Amygdala (tissue), 56 donors: ENCODE measurements at regions not wholly inside any gene's neighbourhood (a gene's known extent, or its start where the extent isn't known, plus 50 kb on each side); places are given as distances from the start of the nearest gene placed in this dataset.
"Not testable (repeated sequence)": the region's sequence is repeated elsewhere in the genome, so short reads cannot be mapped to it uniquely, and the experiment has no call there.

Experiments used
- DNase-seq, 56 donors: peaks; one replicate each; lab custom pipeline; 2025; lab: John Stamatoyannopoulos, UW

DNA sequence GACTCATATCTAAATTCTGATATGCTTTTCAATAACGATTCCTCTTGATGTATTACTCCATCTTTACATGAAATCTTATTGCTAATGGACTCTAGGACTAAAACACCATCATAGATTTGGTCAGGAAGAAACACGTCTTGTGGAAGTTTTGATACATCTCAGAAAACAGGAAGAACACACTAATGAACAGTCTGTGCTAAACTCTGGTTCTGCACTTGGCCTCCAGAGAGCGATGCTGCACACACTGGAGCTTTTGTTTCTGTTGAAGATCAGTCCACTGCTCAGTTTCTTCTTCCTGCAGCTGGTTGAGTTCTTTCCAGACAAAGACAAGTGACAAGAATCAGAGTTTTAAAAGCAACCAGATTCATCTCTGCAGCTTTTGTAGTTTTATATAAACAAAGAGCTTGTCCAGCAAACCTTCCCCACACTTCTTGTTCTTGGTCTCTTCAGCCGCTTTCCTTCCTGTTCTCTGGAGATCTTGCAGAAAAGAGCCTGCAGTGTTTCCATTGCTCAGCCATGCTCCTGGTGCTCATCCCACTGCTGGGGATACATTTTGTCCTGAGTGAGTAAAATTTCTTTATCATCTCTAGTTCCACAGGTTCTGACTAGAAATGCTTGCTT, 229.1 kb upstream of the OR4E1 start:
- DNase-seq: peak in 18 of 56 donors; percentile 0 to 46 (median 6)

DNA sequence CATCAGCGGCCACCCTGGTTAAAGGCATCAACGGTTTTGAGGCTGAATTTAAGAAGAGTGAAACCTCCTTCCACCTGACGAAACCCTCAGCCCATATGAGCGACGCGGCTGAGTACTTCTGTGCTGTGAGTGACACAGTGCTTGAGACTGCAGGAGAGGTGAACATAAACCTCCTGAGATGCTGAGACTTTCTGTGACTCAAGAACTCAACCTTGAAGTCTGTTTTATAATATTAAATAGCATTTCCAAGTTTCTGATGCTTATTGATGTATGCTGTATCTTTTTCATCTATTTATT, 221.2 kb upstream of the OR4E1 start:
- DNase-seq: not testable (repeated sequence)

- peak in 7 of 56 donors; percentile 1 to 28 (median 10) for DNase-seq
These were observed 220.6 kb upstream of the OR4E1 start for GRCh38 chr14:21894003-21894897.

DNA sequence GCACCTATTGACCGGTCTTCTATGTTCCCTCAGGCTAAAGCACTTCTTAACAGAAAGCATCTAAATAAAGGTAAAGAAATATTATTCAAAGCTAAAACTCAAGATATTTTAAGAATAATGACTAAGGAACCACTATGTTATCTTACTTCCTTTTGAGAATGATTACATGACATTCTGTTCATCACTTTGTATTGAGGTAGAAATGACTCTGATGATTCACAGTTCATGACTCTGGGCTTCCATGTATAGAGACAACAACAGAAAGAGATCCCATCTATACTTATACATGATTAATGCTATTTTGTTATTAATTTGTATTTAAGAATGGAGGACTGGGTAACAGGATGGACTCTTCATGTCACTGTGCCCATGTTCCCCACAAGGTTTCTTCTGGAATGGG, 218.3 kb upstream of the OR4E1 start:
- no peak for DNase-seq

GRCh38 chr14:21884995-21885394, 211.4 kb upstream of the OR4E1 start:
- no peak for DNase-seq

DNA sequence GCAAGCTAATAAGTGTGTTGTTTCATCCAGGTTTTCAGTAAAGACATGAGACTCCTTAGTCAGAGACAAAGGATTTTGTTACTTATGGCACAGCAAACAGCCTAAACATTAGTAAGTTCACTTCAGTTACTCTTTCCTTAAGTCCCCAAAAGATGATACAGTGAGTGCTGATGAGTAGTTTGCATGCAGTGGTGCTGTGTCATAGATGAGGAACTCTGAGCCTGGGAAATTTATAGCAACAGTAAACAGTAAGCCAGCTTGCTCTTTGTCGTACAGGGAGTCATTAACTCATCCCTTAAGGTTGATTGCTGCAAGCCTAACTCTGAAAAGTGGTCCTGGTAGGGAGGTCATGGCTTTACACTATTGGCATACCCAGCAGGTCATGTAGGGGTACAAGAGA, 208.6 kb upstream of the OR4E1 start:
- no peak for DNase-seq

DNA sequence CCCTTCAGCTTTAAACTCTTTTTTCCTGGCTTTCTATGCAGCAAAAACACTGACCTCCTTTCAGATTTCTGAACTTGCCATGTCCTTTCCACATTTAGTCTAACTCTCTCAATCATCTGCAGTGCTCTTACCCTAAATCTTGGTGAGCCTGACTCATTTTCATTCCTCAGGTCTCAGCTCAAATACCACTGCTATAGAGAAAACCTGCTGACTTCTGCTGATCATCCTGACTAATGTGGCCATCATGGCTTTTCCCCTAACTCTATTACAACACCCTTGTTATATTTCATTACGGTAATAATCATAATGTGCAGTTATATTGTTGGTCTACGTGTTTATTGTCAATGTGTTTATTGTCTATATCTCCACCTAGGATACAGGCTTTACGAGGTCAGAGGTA, 207.3 kb upstream of the OR4E1 start:
- DNase-seq: no peak

GRCh38 chr14:21875791-21876190, 202.2 kb upstream of the OR4E1 start:
- DNase-seq: no peak

GRCh38 chr14:21874946-21875345, 201.3 kb upstream of the OR4E1 start:
- no peak for DNase-seq

- no peak for DNase-seq
These were observed 200.5 kb upstream of the OR4E1 start for GRCh38 chr14:21874167-21874566.

DNA sequence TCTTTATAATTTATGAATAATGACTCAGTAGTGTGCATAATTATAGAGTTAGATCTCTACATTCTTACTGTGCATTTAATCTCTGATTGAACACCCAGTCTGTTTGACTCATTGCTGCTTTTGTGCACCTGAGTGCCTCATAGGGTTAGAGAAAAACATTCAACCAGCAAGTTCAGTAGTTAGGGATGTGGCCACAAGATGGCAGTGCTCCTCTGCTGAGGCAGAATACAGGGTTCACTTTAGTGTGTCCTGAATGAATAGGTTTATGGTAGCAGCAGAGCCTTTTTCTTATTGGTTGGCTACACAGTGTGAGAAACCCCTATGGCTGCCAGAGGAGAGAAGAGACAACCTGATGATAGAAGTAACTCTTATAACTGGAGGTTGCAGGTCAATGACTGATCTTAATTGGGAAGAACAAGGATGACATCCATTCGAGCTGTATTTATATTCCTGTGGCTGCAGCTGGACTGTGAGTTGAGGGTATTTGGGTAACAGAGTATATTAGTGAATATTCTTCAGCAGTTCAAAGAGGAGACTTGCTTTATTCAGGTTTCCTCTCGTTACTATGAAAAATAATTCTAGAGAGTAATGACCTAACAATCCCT, 194.9 kb upstream of the OR4E1 start:
- peak in 20 of 56 donors; percentile 0 to 66 (median 9) for DNase-seq

DNA sequence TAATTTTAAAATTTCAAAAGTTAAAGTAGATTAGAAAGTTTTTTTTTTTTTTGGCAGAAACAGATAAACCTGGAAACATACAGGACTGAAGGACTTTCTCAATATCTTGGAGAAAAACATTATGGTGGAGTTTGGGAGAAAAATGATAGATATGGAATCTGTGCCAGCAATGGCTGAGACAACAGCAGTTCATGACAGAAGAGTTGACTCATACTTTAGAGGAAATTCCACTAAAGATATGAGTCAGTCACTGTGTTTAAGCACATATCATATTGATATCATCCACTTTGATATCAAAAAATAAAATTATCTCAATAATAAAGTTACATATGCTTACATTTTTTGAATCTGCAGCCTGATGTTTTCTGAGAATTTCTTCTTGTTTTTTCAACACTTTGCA, 193.9 kb upstream of the OR4E1 start:
- no peak for DNase-seq

DNA sequence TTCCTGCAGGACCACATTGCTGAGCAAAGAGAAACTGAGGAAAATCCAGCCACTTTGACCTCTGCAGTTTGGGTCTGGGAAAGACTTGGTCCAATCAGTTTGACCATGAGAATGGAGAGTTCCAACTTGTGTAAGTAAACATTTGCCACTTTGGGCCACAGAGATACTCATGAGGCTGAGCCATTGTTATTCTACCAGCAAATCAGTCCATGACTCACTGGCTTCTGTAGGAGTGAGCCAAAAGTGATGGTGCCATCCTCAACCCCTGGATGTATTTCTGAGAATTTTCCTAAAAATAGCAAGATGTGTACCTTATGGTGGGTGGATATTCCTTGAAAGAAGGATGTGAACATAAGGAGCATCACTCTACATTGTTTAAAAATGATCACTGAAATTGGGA, 192.9 kb upstream of the OR4E1 start:
- no peak for DNase-seq

- no peak for DNase-seq
These were observed 189.7 kb upstream of the OR4E1 start for GRCh38 chr14:21863289-21863688.

GRCh38 chr14:21861153-21861552, 187.5 kb upstream of the OR4E1 start:
- DNase-seq: no peak

DNA sequence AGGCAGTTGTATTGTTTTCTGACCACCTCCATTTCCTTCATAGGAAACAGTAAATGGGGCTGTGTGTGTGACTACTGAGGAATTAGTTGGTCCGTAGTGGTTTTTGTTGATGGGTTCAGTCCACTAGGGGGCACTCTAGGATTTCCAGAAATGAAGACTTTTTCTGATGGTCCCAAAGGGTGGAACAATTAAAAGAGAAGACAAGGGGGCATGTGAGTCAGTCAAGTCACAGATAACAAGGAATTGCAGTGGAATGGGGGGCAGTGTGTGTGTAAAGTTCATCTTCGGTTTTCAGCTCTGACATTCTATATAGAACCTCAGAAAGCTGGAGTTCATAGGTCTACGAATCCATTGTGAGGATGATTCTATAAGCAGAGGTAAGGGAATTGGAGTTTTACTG, 186.6 kb upstream of the OR4E1 start:
- peak in 1 of 56 donors; percentile 1 for DNase-seq

GRCh38 chr14:21852775-21853174, 179.2 kb upstream of the OR4E1 start:
- no peak for DNase-seq

DNA sequence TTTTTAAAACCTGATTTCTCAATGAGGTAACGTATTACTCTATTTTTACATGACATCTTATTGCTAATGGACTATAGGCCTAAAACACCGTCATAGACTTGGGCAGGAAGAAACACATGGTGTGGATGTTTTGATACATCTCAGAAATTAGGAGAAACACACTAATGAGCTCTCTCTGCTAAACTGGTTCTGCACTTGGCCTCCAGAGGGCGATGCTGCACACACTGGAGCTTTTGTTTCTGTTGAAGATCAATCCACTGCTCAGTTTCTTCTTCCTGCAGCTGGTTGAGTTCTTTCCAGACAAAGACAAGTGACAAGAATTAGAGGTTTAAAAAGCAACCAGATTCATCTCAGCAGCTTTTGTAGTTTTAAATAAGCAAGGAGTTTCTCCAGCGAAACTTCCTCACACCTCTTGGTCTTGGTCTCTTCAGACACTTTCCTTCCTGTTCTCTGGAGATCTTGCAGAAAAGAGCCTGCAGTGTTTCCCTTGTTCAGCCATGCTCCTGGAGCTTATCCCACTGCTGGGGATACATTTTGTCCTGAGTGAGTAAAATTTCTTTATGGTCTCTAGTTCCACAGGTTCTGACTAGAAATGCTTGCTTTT, 178.5 kb upstream of the OR4E1 start:
- peak in 33 of 56 donors; percentile 0 to 73 (median 22) for DNase-seq

- DNase-seq: not testable (repeated sequence)
These were observed 173.3 kb upstream of the OR4E1 start for GRCh38 chr14:21846902-21847301.

DNA sequence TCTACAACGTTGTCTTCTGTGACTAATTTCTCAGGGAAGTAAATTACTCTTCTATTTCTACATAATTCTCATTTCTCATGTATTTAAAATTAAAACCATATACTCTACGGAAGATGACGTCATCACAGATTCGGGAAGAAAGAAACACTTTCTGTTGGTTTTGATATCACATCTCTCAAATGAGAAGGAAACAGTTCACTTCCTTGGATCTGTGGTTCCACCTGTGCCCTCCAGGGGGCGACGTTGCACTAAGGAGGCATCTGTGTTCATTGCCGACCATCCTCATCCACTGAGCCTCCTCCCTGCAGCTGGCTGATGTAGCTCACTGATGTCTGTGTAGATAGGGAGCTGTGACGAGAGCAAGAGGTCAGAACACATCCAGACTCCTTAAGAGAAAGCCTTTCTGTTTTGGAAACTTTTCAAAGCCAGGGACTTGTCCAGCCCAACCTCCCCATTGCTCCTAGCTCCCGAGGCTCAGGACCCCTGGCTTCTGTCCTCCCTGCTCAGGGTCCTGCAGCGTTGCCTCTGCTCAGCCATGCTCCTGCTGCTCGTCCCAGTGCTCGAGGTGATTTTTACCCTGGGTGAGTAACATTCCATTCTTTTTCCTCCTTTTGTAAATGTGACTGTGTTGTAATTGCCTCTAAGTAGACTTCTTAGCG, 172.7 kb upstream of the OR4E1 start:
- peak in 19 of 56 donors; percentile 1 to 47 (median 7) for DNase-seq

GRCh38 chr14:21840765-21841164, 167.1 kb upstream of the OR4E1 start:
- no peak for DNase-seq
